C4-2B (cell line): ENCODE measurements at regions not wholly inside any gene's neighbourhood (a gene's known extent, or its start where the extent isn't known, plus 50 kb on each side); places are given as distances from the start of the nearest gene placed in this dataset.
"Not testable (repeated sequence)": the region's sequence is repeated elsewhere in the genome, so short reads cannot be mapped to it uniquely, and the experiment has no call there.

Experiments
- H3K27ac ChIP-seq: fragments of 450-650 bp; 2 replicates; pipeline ENCODE4 v1.5.1; 2017
- ZFX ChIP-seq: fragments of 450-650 bp; IDR thresholded peaks from 2 replicates; pipeline ENCODE4 v1.6.1; 2017
- TF ChIP-seq, protein P1 (sequence below): fragments of 450-650 bp; conservative IDR thresholded peaks from 2 replicates; pipeline ENCODE4 v1.5.1; 2017; ENCODE audit warnings: mild to moderate bottlenecking

DNA sequence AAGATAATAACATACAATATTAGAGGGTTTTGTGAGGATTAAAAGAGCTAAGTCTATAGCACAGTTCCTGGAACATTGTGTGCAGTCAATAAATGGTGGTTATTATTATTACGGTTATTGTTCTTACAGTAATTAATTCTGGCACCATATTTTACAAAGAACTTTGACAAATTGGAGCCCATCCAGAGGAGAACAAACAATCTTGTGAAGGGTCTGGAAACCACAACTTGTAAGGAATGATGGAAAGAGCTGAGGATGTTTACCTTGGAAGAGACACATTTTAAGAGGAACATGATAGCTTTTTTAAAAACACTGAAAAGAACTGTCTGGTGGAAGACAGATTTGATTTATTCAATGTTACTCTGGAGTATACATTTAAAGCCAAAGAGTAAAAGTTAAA is 150.5 kb upstream of the KRR1 start:
- TF ChIP-seq ZFX, result no peak
- TF ChIP-seq, protein P1, sequence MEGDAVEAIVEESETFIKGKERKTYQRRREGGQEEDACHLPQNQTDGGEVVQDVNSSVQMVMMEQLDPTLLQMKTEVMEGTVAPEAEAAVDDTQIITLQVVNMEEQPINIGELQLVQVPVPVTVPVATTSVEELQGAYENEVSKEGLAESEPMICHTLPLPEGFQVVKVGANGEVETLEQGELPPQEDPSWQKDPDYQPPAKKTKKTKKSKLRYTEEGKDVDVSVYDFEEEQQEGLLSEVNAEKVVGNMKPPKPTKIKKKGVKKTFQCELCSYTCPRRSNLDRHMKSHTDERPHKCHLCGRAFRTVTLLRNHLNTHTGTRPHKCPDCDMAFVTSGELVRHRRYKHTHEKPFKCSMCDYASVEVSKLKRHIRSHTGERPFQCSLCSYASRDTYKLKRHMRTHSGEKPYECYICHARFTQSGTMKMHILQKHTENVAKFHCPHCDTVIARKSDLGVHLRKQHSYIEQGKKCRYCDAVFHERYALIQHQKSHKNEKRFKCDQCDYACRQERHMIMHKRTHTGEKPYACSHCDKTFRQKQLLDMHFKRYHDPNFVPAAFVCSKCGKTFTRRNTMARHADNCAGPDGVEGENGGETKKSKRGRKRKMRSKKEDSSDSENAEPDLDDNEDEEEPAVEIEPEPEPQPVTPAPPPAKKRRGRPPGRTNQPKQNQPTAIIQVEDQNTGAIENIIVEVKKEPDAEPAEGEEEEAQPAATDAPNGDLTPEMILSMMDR, result no peak
- no peak overlapping the region for H3K27ac ChIP-seq

GRCh38 chr12:75660805-75661404 is 149.5 kb upstream of the KRR1 start:
- no peak overlapping the region for H3K27ac ChIP-seq
- TF ChIP-seq, protein P1, result no peak
- TF ChIP-seq ZFX, result no peak

- H3K27ac ChIP-seq, result no peak overlapping the region
Measured at GRCh38 chr12:75660107-75660530, 148.7 kb upstream of the KRR1 start.

GRCh38 chr12:75658901-75659823 is 147.8 kb upstream of the KRR1 start:
- TF ChIP-seq, protein P1, result no peak
- TF ChIP-seq ZFX, result no peak
- H3K27ac ChIP-seq, result no peak overlapping the region

More at GRCh38 chr12:75660107-75660530, 148.7 kb upstream of the KRR1 start:
- TF ChIP-seq ZFX, result no peak
- TF ChIP-seq, protein P1, result no peak

- H3K27ac ChIP-seq, result no peak overlapping the region
- TF ChIP-seq ZFX, result no peak
- TF ChIP-seq, protein P1, result no peak
Measured at GRCh38 chr12:75658286-75658685, 146.9 kb upstream of the KRR1 start.

GRCh38 chr12:75657831-75658230 is 146.4 kb upstream of the KRR1 start:
- TF ChIP-seq ZFX, result no peak
- TF ChIP-seq, protein P1, result no peak

GRCh38 chr12:75657354-75657753 is 145.9 kb upstream of the KRR1 start:
- H3K27ac ChIP-seq, result not testable (repeated sequence)

More at GRCh38 chr12:75657831-75658230, 146.4 kb upstream of the KRR1 start:
- H3K27ac ChIP-seq, result no peak overlapping the region
